GM12872 (cell line): ENCODE measurements at regions not wholly inside any gene's neighbourhood (a gene's known extent, or its start where the extent isn't known, plus 50 kb on each side); places are given as distances from the start of the nearest gene placed in this dataset.

Source experiments
- CTCF ChIP-seq: IDR thresholded peaks from 3 replicates; pipeline ENCODE4 v1.5.1; 2011; ENCODE audit warnings: low read depth, mild to moderate bottlenecking, low read length, moderate library complexity; ENCODE audit not compliant: insufficient read depth

GRCh38 chr1:83123019-83123418, 875.9 kb downstream of the TTLL7 start:
- TF ChIP-seq CTCF, result no peak

- TF ChIP-seq CTCF, result no peak
Measured at GRCh38 chr1:83118472-83118871, 880.5 kb downstream of the TTLL7 start.

GRCh38 chr1:83115785-83116184, 883.1 kb downstream of the TTLL7 start:
- TF ChIP-seq CTCF, result no peak

- no peak for TF ChIP-seq CTCF
Measured at GRCh38 chr1:83114136-83114834, 884.6 kb downstream of the TTLL7 start.

- no peak for TF ChIP-seq CTCF
Measured at GRCh38 chr1:83113652-83114051, 885.3 kb downstream of the TTLL7 start.

GRCh38 chr1:83112248-83112885, 886.6 kb downstream of the TTLL7 start:
- TF ChIP-seq CTCF, result no peak

GRCh38 chr1:83110156-83110555, 888.8 kb downstream of the TTLL7 start:
- no peak for TF ChIP-seq CTCF
